ENCODE measurements at regions not wholly inside any gene's neighbourhood (a gene's known extent, or its start where the extent isn't known, plus 50 kb on each side); places are given as distances from the start of the nearest gene placed in this dataset.
"Not testable (repeated sequence)": the region's sequence is repeated elsewhere in the genome, so short reads cannot be mapped to it uniquely, and the experiment has no call there.

DNA sequence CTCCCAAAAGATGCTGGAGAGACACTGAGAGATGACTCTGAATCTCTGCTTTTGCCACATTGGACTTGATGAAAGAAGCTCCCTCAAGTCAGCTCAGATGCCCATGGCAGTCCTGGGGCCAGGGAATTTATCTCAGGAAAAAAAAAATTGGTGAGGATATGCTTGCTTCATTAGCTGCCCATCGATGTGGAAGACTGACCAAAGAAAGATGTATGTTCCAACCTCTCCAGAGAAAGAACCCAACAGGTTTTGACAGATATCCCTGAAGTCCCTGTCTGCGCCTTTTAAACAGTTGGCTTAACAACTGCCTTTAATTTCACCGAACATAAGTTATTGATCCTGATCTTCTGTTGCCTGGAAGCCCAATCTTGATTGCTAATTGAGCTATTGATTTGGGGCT is 137.4 kb downstream of the TMEM114 start:
- DNase-seq, result no peak

DNA sequence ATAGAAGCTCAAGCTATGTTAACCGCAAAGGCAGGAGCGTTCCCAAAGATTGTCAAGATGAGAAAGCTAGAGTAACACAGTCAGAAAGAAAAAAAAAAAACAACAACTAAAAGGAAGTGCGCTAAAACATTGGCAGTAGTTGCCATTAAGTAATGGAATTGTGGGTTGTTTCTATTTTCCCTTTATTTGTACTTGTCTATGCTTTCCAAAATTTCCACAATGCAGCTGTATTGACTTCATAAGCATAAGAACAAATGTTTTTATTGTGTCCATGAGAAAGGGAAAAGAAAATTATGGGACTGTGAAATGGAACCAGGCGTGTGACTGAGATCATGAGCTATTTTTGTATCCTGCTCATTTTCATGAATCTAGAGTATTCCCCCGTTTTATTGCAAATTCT is 153.4 kb downstream of the TMEM114 start:
- DNase-seq, result no peak

- DNase-seq, result no peak
Observed at GRCh38 chr16:8431783-8432182, 158.5 kb downstream of the TMEM114 start.

- DNase-seq, result no peak
Observed at GRCh38 chr16:8430401-8430800, 159.9 kb downstream of the TMEM114 start.

- no peak for DNase-seq
Observed at GRCh38 chr16:8426569-8426968, 163.7 kb downstream of the TMEM114 start.

DNA sequence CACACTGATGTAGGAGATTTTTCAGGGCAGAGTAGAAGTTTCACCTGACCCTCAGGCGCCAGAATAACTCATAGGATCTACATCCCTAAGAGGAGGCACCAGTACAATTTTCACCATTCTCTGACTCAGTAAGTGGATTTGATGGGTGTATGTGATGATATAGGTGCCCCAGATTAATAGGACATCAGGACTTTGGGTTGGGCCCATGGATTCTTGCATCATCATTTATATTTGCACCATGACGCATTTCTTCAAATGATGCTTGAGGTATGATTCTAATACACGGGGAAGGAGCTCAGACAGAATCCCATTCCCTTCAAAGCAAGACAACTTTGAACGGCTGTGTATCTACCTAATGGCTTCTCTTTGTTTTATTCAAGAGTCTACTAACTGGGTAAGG is 173.2 kb downstream of the TMEM114 start:
- no peak for DNase-seq

DNA sequence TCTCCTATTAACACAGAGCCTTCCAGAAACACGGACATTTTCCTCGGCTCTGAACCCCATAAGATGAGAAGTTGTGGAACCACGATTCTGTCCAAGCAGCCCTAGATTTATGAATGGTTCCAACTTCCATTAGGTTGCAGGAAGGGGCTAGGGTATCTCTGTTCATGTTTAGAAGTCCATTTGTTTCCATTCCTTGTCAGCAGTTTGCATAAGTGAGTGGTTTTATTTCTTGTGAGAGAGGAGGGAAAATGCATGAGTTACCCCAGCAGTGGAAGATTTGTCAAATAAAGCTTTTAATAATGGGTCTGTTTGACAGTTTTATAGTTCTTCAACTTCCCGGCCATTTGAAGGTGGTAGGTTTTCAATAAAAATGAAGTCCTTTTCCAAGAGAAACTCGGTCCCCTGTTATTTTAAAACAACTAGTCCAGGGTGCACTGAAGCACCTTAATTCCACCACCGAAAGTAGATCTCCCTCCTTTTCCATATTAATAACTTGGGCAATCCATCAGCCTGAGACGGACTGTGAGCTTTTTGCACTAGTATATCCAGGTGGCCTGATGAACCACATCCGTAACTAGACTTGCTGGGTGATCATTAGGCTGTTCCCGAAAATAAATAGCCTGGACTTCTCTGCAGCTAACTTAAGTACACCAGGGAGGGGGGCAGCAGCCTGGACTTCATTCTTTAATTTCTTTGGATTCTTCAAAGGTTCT is 181.3 kb downstream of the TMEM114 start:
- no peak for DNase-seq

DNA sequence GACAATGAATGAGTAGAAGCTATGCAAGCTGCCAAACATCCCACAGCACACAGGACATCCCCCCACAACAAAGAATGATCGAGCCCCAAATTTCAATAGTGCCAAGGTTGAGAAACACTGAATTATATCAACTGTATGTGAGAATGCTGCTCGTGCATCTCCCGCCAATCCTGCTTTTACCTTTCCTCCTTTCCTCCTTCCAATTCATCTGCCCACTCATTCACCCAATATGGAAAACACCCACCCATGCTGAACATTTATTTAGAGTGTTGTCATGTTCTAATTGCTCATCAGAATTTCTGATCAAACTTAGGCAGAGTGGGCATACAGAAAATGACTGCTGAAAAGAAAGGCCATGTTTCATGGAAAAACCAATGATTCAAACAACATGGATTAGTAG is 183.0 kb downstream of the TMEM114 start:
- DNase-seq, result no peak

- DNase-seq, result no peak
Observed at GRCh38 chr16:8403978-8404749, 186.1 kb downstream of the TMEM114 start.

- no peak for DNase-seq
Observed at GRCh38 chr16:8402981-8403843, 187.1 kb downstream of the TMEM114 start.

- not testable (repeated sequence) for DNase-seq
Observed at GRCh38 chr16:8400683-8401082, 189.6 kb downstream of the TMEM114 start.

DNA sequence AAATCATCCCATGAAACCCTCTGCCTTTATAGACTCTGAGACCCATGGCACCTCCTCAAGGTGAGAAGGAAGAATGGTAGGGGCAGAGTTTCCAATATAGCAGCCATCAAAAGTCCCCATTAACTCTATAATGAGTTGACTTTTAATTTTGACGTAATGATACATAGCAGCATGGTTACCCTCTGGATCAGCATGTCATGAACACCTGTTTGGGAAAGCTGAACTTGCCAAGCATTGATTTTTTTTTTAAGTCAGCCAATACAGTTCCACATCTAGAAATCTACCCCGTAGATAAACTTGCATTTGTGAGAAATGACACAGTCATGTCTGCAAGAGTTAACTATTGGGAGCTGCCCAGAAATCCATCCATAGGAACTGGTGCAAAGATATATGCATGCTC is 191.8 kb downstream of the TMEM114 start:
- no peak for DNase-seq

GRCh38 chr16:8397223-8397622 is 193.1 kb downstream of the TMEM114 start:
- DNase-seq, result no peak

DNA sequence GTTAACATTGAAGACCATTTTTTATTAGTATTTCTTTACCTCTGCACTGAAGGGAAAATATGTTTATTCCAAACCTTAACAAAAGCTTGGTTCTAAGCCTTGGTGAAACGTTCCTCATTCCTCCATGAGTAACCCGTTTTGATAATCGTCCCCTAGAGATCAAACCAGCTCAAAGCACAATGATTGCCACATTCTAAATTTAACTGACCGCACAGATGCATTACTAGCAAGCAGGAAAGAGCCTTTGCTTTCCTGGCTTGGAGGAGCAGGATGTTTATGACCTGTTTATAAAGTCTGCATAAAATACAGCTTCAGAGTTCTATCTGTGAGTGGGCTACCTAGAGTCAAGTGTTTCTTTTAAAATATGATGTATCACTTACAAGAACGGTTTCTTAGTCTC is 193.8 kb downstream of the TMEM114 start:
- no peak for DNase-seq

GRCh38 chr16:8391257-8391656 is 199.1 kb downstream of the TMEM114 start:
- no peak for DNase-seq

DNA sequence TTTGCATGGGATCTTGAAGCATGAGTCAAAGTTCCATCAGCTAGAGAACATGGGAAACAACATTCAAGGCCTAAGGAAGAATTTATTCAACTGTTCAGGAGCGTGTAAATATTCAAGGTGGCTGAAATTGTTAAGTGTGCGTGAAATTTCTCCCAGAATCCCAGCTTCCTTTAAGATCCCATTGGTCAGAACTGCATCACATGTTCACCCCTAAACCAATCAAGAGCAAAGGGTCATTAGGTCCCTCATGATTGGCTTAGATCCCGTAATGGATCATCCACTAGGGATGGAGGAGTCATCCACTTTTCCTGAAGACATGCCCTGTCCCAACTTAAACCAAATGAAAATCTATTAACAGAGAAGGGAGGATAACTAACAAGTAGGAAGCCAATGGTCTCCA is 201.6 kb downstream of the TMEM114 start:
- no peak for DNase-seq

DNA sequence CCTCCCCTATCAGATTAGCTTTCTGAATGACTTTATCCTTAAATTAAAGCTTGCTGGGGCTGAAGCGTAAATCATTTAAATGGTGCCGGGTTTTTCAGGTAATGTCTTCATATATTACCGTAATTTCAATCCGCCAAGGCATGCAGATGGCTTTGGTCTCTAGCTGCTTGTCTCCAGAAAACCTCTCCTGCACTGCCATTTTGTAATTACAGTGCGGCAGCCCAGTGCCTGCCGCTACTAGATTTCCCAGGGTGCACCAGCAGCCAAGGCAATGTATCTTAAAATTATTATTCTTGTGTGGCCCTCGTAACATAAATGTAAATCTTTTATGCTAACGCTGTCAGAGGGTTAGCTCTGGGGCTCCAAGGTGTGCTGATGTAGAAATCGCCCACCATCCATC is 208.5 kb downstream of the TMEM114 start:
- DNase-seq, result no peak

DNA sequence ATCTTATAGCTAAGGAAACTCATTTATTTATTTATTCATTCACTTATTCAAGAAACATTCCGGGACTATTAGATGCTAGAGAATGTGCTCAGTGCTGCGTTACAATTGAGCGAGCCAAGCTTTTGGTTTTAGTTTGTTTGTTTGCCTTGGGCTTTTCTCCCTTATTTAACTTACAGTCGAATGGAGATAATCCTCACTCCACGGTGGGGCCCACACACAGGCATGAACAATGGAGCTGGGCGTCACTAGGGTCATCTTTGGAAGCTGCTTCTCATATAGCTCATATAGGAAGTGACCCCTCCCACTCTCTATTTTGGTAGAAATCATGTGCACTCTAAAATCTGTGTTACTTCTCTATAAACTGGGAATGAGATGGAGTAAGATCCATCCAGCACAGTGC is 210.0 kb downstream of the TMEM114 start:
- DNase-seq, result no peak

DNA sequence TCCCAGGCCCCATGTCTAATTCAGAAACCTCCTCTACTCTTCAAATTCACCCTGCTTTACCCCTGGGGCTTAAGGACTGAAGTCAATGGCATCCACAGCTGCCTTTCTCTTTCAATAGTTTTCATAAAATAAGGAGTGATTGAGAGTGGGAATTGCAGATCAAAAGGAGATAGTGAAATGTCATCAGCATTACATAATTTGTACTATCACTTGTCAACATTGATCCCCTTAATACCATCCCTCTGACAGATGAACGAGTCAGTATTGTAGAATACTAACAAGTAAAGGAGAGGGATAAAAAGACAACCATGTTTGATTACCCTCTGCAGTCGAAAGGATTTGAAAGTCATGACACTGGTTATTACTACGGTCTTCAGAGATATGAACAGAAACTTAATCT is 212.4 kb downstream of the TMEM114 start:
- no peak for DNase-seq

DNA sequence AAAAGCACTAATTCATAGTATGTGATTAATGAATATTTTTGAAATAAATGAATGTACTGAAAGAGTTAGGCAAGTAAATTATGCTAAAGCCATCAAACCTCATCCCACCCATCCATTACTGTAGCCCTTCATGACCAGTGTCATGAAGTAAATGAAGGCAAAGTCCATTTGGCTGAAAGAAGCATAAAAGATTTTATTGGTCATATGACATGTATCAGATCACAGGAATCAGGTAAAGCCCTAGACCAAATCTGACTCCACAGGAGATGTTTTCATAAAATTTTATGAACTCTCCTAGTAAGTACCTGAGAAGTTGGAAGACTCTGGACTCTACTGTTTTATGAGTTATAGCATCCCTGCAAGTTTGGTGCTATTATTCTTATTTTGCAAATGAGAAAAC is 213.5 kb downstream of the TMEM114 start:
- no peak for DNase-seq

GRCh38 chr16:8376430-8376829 is 213.9 kb downstream of the TMEM114 start:
- DNase-seq, result no peak

- no peak for DNase-seq
Observed at GRCh38 chr16:8375232-8375587, 215.1 kb downstream of the TMEM114 start.

GRCh38 chr16:8374586-8375231 is 215.6 kb downstream of the TMEM114 start:
- DNase-seq, result no peak

Measured in activated CD4-positive, alpha-beta T cell treated with anti-CD3 and anti-CD28 coated beads, Interleukin-10, Interleukin-2, amounts not matched to agents 100 ng/mL and 50 ng/mL, durations not matched to agents 16 hours and 8 hours (primary cell).